Fibroblast of peridontal ligament (primary cell): ENCODE measurements at regions not wholly inside any gene's neighbourhood (a gene's known extent, or its start where the extent isn't known, plus 50 kb on each side); places are given as distances from the start of the nearest gene placed in this dataset.
A peak's percentile ranks its signal among the peaks of the same experiment; 100 is the strongest.

Experiments
- DNase-seq: peaks from one replicate; pipeline ENCODE4 v3.0.0-alpha.2; 2010; ENCODE audit errors: extremely low read depth

DNA sequence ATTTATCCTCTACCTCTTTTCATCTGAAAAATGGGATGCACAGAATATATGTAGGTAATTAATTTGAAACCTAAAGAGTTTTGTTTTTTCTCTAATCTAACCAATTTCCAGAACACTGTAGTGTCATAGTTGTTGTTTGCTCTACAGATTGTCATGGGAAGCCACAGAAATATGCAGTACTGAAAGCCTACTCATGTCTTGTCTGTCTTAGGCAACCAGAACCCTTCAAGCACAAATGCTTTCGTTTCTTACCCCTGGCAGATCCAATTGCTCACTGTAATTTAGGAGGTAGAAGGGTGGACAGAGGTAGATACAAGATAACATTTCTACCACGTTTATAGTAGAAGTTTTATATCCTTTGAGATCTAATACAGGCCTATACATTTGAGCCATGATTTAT is 330.2 kb upstream of the NOVA1 start:
- DNase-seq = no peak

DNA sequence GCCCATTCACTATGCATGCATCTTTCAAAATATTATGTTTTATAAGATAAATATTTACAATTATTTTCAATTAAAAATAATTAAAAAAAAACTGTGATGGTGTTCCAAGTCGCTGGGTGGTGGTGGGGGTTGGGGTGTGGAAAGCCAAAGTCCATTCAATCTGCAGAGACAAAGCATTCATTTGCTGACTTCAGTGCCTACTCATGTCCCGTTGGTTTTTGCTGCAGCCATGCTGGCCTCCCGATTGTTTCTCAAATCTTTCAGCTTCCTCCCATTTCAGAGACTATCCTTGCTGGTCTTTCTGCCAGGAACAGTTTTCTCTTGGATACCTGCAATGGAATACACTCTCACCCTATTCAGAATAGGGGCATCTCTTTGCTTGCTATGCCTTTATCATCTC is 331.5 kb upstream of the NOVA1 start:
- no peak for DNase-seq

DNA sequence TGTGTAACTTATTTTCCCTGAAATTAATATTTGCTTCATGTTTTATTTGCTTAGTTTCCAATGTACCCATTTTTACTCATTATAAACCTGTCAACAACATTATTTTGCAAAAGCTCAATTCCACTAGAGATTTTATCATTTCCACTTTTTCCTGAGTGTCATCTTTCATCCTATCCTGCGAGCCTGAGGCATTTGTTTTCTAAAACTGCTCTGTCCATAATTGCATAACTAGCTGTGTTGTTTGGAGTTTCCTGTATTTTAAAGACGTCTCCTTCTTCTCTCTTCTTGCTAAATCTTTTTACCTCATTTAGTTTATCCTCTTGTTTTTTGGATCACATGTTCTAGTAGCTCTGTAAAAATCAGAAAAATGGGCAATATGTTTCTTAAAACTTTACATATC is 332.7 kb upstream of the NOVA1 start:
- no peak for DNase-seq

DNA sequence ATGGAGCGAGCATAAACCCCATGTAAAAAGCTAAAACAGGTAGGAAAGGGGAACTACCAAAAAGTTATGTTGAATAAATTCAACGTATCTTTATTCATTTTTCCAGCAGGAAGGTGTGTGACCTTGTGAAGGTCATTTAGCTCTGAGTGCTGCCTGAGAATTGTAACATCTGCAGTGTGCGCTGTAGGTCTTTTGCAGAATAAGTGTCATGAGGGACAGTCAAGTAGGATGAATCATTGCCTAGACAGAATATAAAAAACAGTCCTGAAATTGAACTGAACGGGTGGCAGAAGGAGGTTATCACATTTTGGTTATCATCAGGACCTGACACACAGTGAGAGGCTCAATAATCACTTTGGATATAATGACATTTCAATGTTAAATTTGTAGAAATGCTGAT is 334.8 kb upstream of the NOVA1 start:
- no peak for DNase-seq

DNA sequence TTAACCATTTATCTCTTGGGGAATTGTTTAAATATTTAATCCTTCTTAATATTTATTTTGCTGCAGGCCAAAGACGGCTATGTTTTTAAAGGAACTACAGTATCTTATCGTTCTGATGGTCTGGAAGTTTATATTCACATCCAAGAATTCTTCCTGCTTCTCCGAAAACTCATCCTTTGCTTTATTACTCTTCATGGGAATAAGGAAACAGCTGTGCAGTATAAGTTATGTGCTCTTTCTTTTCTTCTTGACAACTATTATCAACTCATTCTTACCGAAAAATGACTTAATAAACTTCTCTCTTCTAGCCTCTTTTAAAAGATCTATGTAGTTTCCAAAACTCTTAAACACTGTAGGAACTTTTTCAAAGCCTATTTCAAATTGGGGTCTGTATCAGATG is 335.6 kb upstream of the NOVA1 start:
- DNase-seq = no peak

DNA sequence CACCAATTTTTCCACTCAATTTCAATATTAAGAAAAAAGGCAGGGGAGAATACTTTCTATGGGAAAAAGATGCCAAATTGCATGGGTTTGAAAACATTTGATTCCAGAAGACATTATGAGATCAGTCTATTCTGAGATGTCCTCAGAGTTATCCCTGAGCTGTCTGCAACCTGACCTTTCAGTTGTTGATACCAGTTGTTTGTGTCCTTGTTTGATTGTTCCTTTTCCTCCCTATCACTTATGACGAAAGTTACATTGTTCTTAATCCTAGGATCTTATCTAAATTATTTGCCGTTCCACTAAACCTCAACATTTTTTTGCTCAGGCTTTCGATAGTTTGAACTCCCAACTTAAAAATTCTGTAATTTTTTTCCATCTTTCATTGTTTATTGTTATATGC is 336.3 kb upstream of the NOVA1 start:
- DNase-seq = no peak

DNA sequence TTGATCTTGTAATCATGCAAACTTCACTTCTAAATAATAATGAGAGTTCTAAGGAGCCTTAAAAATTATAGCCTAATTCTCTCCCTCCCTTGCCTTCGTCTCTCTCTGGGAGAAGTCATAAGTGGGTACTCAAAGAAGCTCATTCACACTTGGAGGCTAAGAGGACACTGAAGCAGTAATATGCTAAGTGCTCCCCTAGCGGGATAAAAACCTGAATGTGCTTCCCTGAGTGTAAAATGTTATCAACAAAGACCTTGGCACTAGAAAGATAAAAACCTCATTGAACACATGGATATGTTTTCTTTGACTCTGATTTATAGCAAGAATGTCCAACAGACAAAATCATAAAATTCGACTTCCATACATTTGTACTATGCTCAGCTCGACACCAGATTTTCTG is 337.9 kb upstream of the NOVA1 start:
- no peak for DNase-seq

DNA sequence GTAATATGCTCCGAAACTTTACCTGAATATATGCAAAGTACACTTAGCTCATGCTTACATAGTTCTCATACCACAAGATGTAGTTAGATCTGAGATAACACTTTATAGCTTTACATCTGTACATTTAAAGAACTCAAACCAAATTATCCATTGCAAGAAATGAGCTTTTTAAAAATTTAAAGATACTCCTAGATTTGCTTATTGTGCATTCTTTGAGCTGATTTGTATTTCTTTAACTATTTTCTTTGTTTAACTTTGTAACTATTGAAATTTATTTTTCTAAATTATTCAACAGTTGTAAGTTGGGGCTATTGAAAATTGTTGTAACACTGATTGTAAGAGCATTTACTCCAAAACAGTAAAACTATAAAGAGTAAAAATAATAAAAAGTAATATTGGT is 340.2 kb upstream of the NOVA1 start:
- DNase-seq = no peak

DNA sequence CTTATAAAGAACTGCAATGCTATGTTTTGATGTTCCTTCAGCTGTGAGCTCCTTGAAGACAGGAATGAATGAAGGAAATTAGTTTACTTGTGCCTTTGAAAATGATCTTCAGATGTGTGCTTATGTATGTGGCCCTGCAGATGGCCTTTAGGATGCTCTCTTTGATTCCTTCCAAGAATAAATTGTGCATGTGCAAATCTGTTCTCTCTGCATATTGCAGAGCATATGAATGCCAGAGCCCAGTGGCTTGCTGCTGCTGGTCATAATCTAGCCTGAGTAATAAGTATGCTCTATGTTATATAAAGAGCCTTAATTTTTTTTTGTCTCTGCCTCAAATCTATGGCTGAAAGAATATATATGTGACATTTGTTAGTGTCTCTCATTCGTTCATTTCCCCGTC is 341.9 kb upstream of the NOVA1 start:
- DNase-seq = no peak

DNA sequence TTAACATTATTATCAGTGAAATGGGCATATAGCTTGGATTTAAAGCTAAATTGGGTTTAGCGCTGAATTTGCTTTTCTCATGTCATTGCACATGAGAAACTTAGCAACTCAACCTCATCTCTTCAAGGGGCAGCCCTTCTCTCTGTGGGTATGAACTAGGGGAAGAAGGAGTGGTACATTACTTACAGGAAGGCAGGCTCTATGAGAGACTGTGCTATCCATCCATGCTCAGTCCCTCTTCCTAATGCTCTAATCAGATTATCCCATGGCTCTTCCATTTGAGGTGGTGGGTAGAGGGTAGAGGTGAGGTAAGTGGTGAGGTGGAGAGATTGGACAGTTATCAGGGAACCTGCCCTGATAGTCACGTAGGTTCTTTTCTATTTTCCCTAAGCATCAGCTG is 343.7 kb upstream of the NOVA1 start:
- no peak for DNase-seq

DNA sequence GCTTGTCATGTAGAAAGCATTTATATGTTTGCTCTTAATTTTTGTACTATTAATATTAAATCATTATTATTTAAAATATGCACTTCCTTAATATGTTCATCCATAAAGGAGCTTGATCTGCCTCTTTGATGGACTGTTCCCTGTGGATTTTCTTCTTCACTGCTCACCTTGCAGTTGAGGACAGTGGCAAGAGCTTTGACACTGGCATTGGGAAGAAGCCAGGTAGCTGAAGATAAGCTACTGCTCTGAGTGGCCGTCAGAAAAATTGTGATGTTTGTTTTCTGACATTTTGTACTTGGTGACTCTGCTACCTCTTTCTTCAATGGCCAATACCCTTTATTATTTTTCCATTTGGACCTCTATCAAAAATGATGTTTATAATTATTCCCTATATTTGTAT is 349.4 kb upstream of the NOVA1 start:
- DNase-seq = no peak

DNA sequence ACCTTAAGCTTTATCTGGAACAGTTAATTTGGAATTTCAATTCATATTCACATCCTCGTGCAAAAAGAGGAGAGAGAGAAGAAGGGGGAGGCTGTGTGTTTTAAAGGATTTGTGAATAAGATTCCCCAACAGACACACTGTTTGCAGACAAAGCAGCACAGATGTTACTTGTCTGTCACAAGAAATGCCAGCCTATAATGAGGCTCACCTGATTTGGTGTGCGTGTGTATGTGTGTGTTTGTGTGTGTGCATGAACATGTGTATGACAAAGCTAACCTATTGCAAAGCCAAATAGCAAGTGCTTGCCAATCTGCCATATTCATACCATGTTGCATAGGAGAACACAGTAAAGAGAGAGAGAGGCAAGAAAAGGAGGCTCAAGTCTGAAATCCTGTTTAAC is 361.6 kb upstream of the NOVA1 start:
- DNase-seq = no peak

DNA sequence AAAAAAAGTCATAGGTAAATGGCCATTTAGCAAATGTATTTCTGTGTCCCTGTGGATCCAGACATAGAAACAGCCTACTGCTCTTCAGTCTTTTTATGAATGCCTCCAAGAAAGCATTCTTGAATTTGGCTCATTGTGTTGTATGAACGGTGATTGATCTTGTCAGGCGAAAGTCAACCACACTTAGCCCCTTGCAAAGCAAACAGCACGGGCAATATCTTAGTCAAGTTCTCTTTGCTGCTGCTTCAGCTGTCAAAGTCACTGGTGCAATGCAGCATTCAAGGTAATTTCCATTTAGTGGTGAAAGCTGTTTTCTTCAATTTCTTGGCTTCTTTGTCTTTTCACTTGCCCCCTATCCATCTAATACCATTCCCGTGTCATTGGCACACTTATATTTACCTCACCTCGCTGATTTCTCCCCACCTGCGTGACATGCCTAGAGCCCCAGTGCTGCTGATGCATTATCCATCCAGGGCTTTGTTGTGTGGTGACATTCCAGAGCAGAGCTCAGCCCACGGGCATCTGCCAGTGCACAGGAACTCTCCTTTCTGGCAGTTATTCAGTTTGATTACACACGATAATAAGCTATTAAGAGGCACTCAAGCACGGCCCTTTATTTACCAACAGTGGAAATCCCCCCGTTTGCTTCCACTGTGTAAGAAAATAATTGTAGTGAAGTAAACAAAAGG is 362.3 kb upstream of the NOVA1 start:
- no peak for DNase-seq

DNA sequence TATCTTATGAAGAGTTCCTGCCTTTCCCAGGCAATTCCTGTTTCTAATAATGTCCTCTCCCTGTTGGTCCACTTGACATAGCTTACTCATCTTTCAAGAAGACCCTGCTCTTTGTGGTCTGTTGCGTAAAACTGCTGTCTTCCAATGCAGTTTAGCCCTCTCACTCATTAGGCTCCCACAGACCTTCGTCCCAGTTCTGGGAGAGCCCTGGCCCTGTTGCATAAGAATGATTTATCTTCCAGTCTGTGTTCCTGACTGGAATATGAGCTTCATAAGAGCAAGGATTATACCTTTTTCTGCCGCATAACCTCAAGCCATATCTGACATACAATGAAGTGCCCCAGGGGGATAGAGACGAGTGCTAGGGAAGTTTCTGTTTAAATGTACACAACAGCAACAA is 365.9 kb upstream of the NOVA1 start:
- peak; percentile 3 for DNase-seq

DNA sequence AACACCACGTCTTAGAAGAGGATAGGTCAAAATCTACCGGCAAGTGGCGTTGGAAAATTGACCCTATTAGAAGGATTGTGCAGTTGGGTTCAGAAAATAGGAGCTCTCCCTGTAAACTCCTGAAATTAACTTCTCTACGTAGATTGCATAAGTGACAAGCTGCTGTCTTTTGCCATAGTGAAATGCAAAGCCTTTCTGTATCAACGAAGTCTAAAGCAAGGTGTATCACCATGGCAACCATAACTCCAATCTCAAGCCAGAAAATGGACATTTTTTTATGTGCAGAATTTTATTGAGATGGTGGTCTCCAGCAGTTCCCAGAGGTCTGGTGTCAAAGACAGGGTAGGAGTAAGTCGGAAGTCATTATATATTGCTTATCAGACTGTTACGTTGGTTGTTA is 367.7 kb upstream of the NOVA1 start:
- DNase-seq = no peak

DNA sequence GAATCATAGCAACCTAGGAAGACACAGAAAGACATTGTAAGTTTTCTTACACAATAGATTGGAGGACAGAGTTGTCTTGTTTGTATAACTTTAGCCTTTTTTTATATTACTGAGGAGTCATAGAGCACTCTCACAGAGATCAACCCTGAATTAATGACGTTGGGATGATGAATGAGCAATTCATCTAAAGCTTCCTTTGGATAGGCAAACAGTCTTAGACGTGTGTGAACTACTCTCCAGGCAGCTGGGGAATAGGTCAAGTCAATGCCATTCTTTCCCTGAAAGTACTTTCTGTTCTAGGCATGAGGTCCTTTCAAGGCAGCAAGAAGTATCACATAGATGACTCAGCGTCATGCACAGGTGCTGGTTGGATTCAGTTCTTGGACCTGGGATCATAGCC is 369.1 kb upstream of the NOVA1 start:
- no peak for DNase-seq

DNA sequence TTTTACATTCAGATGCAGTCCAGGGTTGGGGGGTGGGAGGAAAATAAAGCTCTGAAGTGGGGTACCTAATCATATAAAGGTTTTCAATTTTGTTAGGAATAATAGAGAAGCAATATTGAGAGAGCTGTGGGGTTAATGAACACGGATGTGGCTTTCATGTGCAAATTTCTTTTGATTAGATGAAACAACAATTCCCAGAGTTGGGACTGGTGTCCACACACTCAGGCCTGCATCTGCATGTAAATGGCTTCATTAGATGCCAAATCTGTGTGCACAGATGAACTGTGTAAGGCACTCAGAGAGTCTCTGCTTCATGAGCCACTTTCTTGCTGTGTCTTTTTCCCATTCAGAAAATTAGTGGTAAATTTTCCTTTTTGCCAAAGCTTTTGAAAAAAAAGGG is 377.1 kb upstream of the NOVA1 start:
- no peak for DNase-seq

DNA sequence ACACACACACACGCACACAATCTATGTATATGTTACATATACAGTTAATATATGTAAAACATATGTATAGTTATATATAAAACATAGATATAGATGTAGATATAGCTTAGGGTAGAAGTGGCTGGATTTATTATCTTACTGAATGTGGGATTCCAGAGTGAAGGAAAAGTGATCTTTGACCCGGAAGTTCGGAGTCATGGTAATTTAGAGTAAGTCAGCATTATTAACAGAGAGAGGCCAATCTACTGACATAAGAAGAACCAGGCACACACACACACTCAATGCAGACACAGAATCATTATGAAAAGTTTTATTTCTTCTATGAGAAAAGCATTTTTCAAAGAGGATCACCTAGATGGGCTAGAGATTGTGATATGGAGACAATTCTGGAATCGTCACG is 384.2 kb upstream of the NOVA1 start:
- no peak for DNase-seq

DNA sequence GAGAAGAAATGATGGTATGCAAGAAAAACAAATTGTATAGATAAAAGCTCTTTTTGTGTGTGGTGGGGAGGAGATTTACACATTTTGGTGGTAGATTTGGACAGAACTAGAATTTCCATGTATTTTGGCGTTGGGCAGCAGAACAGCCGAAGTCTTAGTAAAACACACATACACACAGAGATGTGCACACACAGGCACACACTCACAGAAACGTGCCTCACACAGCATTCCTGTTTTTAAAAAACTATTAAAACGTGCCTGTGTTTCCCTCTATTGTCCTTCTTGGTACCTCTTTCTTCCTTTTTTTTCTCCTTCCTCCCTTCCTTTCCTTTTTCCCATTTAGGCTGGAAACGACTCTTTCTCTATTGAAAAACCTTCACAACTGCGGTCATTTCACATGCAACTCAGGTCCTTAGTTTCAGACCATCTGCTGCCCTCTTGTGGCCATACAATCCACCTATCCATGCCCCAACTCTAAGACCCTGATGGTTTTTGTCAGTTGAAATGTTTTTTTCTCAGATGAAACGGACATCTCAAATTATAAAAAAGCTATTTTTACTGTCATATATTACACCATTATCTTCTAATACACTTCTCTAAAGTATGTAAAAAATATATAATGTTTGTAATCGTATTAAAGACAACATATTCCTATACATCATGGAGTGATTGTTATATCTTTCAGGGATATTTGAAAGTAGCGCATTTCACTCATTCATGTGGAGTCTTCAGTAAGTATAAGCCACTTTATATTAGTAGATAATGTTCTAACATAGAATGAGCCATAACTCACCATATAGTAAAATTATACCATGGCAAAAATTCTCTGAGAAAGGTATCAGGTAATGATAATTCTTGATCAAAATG is 386.7 kb upstream of the NOVA1 start:
- peak; percentile 83 for DNase-seq

DNA sequence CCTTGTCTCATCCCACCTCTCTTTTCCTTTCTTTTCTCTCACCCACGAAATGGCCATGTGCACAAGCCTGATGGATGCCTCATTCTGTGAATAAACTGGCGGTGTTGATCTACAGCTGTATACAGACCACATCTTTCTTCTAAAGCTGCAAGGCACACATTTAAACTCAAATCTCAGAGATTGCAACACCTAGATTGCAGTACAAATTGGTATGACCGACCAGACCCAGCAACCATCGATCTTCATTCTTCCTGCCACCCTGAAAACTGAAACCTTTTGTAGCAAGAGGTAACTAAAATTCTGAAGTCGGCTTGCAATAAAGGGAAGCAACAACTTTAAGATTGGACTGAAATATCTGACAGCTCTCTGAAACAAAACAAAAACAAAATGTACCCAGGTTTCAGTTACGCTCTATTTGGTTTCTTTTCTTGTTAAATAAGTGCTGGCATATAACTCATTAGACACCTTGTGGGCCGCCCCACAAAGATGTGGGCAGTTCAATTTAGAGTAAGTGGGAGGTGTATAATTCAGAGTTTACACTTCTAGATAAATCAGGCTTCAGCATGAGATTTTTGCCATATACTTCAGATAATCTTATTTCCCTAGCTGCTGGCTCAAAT is 390.0 kb upstream of the NOVA1 start:
- DNase-seq = no peak

DNA sequence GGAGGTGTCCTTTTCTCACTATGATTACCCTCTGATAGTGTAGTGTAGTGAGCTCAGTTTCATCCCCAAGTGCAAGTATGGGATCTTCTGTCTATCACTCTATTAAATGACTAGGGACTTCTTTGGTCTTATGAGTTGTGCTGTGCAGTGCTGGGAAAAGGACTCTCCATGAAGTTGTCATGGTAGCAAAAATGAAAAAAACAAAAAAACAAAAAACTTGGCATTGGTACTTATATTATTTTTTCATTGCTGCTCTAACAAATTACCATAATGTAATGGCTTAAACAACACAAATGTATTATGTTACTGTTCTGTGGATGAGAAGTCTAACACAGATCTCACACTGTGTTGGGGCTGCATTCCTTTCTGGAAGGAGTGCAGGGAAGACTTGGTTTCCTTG is 393.1 kb upstream of the NOVA1 start:
- DNase-seq = no peak

DNA sequence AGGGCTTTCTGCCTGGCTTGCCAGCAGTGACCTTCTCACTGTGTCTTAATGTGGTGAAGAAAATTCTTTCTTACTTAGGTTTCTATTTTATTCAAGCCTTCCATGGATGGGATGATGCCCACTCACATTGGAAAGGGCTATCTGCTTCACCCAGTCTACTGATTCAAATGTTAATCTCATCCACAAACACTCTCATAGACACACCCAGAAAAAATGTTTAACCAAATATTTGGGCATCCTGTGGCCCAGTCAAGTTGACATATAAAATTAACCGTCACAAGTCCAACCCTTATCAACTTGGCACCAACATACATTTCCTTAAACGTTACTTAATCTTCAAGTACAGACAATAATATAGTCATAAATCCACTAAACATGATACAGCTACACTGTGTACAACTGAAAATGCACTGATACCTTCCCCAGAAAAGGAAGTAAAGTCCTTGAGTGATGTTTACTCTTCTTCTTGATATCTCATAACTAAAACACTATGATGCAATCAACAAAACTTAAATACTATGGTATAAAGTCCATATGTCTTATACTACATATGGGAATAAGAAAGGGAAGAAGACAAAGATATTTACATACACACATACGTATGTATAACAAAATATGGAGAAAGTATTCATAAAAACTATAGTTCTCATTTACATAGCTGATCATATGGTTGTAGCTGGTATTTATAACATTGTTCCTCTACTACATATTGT is 394.7 kb upstream of the NOVA1 start:
- no peak for DNase-seq

DNA sequence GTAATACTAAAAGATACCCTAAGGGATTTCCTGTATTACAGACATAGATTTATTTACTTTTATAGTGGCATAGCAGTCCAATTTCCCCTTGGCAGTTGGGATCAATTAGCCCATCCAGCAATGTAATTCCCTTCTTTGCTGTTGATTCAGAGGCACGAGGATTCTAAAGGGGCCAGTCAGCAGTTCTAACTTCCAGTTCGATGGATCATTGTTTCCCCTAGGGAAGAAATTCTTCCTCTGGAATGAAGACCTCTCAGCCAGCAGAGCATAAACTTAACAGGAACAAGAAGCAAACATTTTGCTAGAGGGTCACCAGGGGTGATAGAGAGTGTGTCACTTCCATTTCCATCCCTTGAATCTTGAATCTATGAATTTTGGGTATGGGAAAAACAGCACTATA is 395.7 kb upstream of the NOVA1 start:
- DNase-seq = peak; percentile 90
